Epidermal melanocyte (primary cell): ENCODE measurements at regions not wholly inside any gene's neighbourhood (a gene's known extent, or its start where the extent isn't known, plus 50 kb on each side); places are given as distances from the start of the nearest gene placed in this dataset.
"Not testable (repeated sequence)": the region's sequence is repeated elsewhere in the genome, so short reads cannot be mapped to it uniquely, and the experiment has no call there.

Experiments
- DNase-seq: peaks from one replicate; pipeline ENCODE4 v3.0.0; 2011; ENCODE audit warnings: low spot score; ENCODE audit not compliant: insufficient read length

DNA sequence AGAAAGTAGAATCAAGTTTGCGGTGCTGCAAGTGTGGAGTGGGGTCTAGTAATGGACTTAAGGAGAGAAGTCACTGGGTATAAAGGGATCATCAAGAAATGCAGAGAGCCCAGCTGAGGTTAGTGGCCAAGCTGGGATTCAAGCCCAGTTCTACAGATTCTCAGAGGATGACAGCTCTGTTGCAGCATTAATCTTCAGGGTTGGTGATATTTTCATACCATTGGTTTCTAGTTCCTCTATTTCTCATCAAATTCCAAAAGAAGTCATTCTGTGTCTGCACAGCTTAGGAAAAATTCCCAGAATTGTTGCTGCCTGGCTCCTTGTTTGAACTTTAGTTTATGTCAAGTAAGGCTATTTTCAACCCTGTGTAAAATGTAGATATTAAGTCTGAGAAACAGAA lies 169.5 kb upstream of the NTF3 start:
- no peak for DNase-seq

DNA sequence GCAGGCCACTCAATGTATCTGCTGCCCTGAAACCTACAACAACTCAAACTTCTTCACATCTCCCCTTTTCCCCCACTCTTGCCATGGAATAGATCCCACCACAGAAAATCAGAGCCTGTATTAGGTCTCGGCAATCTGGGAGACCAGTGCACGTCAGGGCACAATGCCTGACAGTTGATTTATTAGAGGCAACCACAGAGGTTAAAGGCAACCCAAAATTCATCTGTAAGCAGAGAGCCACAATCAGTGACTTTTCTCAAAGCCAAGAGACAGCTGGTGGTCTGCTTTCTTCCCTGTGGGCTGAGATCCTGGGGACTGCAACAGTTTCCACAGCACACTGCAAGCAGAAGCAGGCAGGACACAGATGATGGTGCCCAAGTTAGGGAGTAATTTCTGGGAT lies 169.0 kb upstream of the NTF3 start:
- no peak for DNase-seq

DNA sequence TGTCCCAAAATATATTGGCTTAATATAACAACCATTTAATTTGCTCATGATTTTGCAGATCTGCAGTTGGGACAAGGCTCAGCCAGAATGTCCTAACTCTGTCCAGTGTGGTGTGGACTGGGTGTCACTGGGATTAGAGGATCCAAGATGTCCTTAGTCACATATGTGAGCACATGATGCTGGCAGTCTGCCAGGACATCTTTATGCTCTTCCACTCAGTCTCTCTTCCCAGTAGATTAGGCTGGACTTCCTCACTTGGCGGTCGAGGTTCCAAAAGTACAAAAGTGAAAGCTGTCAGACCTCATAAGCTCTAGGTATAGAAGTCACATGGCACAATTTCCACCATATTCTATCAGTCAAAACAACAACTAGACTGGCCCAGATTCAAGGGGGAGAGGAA lies 167.9 kb upstream of the NTF3 start:
- no peak for DNase-seq

DNA sequence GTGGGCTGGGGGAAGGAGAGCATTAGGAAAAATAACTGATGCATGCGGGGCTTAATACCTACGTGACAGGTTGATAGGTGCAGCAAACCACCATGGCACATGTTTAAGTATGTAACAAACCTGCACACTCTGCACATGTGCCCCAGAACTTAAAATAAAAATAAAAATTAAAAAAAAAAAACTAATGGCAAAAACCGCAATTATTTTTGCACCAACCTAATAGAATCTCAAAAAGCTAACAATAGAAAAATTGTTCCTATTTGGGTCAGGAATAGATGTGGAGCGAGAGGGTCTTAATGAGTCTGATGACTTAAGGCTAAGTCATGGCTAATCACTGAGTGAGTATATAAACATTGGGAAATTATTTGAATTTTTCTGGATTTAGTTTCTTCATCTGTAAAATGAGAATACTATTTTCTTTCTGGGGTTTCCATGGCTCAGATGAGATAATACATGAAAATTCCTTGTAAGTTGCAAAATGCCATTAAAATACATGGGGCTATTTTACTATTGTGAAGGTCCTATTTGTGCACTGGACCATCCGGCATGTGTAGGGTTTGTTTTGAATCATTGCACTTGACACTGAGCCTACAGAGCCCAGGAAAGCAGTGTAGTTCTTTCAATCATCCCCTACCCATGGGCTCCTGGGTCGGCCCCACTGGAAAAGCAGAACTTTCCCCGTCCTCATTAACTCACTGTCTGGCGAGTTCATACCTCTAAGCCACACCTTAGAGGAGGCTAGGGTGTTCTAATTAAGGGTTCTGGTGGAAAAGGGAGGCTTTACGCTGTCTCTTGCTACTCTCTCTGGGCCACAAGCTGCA lies 164.1 kb upstream of the NTF3 start:
- DNase-seq, result no peak

DNA sequence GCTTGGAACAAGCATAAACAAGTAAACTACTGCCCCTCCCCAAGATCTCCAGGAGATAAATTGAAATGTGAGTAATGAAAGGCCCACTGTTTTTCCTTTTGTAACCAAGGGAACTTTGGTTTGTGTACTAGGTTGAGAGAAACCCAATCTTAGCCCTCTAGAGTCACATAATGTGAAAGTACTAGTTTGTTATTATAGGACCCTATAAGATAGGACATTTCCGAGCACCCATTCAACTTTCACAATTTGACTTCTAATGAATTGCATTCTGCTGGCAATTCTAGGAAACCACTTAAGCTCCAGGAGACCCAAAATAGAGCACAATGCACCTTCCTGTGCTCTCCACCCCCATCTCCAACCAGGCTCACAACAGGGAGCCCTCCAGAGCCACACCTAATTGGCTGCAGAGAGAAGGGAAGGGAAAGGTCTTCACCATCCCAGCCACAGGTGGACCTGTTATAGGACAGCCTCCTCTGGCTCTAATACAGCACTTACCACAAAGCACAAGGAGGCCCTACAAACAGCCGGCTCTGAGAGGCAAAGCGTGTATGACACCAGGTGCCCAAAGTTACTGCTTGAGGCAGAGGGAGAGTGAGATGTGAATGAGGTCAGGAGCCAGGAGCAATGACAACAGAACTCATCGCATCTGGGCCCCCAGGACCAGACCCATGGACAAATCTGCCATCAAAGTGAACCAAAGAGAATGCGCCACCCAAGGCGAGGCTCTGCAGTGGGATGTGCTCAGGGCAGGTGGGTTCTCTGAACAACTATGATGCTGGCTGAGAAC lies 163.3 kb upstream of the NTF3 start:
- DNase-seq, result no peak

DNA sequence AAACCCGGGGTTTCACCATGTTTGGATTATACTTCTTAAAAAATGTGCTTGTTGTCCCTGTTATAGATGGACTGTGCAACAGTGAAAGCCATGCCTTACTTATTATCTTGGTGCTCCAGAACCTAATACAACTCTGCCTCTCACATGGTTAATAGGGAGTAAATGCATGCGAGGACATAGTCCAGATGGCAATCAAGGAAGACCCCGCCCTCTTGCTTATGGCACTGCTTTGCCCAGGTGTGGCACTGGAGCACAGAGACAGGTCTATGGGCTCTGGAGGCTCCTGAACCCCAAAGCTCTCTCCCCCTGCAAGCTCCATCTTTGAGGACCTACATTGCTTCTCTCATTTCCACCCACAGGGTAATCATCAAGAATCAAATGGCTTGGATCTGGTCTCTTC lies 162.1 kb upstream of the NTF3 start:
- no peak for DNase-seq

DNA sequence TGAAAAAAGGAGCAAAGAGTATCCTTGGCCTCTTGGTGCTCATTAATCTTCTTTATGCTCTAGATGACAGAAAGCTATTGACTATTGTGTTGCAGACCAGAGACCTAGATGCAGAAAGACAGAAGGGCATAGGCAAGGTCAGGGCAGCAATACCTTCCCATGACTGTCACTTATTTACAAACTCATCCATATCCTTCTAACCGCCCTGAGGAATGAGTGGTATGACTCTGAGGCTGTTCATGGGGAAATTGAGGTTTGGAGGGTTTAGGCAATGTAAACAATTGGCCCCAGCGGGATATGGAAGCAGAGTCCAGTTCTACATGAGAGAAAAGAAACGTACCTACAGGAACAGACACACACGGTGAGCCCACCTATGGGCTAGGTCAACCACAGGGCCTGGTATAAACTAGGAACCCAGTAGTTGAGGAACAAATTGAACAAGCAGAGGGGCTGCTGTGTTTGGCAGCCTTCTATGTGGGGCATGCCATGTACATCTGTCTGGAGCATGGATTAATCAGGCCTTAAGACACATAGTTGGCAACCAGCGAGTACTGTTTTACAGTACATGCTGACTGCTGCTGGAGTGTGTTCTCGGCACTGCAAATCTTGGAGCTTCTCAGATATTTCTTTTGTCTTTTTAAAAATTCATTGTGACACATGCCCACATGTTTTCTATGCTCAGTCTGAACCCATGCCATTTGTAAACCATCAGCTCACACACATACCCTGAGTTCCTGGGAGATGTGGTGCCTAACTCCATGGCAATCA lies 159.7 kb upstream of the NTF3 start:
- DNase-seq, result no peak

DNA sequence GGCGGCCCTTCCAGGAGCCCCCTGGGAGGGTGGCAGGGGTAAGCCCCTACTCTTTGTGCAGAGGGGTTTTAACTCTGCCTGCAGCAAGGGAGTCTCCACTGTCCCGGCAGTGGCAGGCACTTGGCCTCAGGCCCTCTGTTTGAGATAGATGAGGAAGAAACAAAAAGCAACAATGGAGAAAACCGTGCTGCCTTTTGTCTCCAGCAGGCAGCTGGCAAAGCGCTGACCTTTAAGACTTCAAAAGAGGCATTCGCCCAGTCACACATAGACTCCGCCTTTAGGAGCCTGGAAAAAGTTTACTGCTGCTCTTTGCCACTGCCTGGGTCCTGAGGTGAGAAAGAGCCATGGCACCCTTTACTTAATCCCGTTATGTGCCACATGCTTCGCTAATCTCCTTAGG lies 158.2 kb upstream of the NTF3 start:
- no peak for DNase-seq

DNA sequence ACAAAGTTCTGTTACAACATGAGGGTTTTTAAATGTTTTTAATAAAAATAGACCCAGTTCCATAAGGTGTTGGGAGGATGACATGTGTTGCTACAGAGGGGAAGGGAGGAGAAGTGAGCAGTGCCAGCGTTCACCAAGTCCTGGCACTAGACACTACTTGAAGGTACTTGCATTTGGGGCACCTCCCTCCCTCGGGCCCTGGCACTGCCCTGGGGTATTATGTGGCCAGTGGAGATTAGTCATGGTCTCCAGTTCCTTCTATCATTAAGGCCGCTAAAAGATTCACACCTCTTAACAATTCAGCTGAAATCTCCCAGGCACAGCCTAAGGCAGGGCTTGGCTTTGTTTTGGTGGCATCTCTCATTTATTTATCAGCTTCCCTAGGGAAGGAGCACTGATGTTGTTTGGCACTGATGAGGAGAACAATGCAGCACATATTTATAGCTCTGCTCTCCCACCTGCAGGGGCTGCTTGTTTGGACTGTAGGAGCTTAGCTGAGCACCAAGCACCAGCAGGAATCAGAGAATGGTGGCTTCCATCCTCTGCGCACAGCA lies 155.5 kb upstream of the NTF3 start:
- DNase-seq, result no peak

DNA sequence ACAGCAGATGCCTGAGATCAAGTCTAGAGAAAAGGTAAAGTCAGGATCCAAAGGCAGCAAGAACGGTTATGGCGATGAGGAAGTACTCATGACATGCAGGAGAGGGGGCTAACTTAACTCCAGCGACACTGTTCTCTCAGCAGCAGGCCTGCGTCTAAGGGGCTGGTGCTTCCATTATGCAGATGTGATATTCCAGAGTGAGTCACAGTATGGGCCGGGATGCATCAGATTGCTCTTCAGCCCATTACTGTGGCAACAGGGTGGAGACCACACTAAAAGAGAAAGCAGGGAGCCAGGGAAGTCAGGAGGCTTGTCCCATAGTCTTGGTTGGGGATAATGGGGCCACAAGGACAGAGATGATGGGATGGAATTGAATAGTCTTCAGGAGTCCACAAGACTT lies 151.8 kb upstream of the NTF3 start:
- no peak for DNase-seq

DNA sequence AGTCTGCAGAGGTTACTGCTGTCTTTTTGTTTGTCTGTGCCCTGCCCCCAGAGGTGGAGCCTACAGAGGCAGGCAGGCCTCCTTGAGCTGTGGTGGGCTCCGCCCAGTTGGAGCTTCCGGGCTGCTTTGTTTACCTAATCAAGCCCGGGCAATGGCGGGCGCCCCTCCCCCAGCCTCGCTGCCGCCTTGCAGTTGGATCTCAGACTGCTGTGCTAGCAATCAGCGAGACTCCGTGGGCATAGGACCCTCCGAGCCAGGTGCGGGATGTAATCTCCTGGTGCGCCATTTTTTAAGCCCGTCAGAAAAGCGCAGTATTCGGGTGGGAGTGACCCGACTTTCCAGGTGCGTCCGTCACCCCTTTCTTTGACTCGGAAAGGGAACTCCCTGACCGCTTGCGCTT lies 141.5 kb upstream of the NTF3 start:
- not testable (repeated sequence) for DNase-seq

DNA sequence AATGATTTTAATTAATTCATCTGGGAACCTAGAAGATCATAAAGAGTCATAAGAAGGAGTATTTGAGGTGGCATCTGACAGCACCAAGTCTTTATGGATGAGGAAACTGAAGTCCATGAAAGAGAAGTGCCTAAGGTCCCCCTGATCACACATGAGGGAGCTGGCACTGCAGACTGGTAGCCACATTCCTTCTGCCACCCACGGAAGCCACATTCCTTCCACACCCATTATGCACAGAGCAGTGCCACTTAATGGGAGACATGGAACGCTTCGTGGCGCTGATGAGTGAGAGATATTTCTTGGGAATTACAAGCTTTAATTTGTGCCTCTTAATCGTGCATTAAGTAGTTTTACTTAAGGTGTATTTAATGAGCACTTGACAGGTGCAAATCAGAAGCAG lies 139.3 kb upstream of the NTF3 start:
- no peak for DNase-seq

DNA sequence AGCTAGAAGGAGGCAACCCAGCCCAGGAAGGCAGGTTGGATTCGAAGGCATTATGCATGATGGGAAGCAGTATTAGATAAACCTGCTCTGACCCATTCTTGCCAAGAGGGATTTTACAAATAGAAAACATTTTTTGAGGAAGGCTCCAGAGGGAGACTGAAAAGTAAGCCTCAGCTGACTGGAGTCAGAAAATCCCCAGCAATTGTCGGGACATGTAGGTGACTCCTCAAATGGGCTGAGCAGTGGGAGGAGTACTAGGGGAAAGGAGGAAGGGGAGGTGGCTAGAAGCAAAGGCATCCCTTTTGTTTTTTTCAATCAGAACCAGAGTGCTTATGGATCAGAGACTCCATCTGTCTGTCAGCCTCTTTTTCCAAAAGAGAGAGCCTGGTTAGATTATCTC lies 138.1 kb upstream of the NTF3 start:
- no peak for DNase-seq

DNA sequence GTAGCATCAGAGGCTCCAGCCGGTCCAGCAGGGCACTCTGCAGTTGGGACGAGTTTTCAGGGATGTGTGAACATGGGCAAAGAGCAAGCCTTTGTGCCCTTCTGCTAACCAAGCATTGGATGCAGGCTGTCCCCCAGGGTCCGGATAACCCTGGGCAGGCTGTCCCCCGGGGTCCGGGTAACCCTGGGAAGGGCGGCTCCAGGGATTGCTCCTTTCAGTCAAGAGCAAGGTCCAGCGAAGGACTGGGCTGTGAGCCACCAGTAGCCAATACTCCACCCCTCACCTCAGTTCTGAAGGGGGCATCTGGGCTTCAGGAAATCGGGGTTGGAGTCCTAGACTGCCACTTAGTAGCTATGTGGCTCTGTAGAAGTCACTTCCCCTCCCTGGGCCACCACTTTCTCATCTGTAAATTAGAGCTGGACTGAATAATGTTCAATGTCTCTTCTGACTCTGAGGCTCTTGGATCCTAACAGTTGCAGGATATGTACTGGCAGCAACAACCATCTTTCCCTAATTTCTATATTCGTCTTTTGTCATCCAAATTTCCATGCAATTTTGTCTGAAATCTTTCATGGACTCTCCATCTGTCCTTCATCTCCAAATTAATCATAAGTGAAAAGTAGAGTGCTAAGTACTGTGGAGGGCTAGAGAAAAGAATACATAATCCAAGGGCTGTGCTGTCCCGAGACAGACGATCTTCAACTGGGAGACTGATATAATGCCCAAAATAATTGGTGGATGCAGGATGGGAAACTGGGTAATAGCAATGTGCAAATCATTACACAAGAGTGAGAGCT lies 137.4 kb upstream of the NTF3 start:
- no peak for DNase-seq

DNA sequence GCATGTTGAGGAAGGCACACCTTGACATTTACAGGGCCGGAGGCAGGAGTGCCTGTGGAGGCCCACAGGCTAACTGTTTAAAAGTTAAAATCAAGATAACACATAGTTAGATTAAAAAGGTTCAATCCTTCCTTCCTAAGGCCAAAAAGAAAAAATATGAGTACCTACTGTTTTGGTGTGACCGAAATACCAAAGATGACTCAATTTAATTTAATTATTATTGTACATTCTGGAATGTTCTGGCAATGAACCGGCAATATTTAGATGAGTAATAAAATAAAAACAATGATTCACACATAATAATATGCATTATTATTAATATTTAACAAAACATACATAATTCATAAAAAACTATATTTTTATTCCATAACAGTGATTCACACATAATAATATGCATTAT lies 136.8 kb upstream of the NTF3 start:
- no peak for DNase-seq

DNA sequence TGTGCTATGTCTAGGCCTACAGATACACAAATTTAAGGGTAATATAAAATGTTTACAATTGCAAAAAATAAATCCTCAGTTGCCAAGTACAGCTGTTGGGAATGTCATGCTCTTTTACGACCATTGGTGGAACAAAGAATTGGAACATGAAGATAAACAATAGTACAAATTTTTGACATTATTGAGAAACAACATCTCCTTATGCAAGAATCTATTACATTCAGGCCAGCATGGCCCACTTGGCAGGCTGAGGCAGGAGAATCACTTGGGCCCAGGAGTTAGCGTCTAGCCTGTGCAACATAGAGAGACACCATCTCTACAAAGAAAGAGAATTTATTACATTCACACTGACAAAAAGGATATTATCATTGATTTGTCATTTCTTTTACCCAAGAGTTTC lies 135.9 kb upstream of the NTF3 start:
- DNase-seq, result no peak

DNA sequence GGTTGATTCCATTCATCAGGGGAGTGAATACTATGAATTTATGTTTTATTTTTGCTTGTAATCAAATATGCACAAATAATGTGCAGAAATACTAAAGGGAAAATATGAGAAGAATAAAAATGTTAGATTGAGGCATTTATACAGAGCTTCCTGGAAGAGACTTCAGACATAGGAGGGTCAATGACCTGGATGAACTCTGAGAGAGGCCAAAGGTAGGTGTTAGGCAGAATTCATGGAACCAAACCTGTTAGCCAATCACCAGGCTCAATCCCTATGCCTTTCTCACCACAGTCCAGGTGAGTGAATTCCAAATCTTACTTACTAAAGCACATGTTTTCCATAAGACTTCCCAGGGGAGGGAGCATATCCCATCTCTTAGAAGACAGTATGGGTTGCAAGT lies 130.4 kb upstream of the NTF3 start:
- no peak for DNase-seq

DNA sequence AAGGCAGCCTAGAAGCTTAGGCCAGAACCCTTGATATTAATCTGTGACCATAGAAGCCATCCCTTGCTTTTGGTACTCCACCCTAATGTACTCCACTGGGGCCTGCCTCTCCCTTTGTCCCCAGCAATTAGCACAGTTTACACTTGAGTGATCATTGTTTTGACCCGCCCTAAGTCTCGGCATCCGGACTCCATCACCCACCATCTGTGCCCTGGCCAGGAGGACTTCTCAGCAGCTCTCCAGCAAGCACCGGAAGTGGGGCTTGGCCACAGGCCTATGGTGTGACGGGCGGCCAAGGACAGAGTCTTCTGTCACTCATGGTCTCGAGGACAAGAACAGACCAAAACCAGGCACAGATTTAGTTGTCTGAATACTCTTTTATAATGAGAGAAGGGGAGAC lies 126.5 kb upstream of the NTF3 start:
- no peak for DNase-seq

DNA sequence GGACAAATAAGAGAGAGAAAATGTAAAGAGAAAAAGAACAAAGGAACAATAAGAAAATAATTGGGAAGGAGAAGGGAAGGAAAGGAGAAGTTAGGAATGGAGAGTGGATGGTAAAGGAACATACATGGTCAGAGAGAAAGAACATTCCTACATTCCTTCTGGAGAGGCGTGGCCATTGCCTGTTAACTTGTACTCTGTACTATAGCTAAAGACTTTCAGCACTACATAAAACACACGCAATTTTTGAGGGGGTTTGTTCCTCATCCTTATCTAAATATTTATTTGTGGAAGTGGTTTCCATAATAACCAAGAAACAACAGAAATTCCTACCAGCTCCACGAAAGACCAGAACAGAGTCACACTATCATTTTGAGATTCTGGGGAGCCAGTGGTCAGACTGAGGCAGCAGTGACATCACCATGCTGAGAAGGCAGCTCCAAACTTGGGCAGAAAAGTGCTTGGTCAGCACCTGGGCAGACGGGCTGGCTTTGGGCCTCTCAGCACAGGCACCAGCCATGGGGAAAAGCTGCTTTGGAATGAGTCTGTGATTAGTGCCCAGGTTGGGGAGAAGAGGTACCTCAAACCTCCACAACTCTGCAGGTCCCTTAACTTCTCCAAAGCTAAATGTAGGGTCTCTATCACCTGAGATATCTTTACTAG lies 125.9 kb upstream of the NTF3 start:
- no peak for DNase-seq

DNA sequence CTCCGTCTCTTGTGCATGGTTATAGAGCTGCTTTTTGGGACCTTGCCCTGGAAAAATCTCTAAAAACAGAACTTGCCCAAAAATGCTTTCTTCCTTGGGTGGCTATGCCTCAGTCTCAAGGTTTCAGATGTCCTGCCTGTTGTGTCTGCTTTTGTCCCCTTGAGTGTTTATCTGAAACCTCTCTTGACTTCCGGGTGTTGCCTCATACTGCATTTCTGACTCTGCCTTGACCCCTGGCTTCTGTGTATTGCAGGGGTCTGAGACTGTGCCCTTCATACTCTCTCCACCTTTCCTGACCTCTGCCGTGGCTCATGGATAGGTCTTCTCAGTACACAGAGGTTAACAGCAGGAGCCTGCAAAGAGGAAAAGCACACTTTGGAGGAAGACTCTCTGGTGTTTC lies 124.8 kb upstream of the NTF3 start:
- no peak for DNase-seq

DNA sequence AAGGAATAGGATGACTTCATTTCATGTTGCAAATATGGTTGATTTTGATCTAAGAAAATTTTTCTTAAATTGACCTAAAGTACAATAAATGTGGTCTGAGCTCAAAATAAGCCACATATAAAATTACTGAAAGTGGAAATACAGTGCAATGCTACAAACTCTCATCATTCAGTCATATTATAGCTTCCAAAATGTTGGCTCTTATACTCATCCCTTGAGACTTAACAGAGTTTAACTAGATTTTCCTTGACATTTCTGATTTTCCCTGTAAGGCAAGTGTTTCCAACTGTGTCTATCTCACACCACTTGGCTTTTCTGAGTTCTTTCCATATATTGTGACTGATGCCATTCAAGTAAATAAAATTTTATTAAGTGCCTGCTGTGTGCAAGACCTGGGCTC lies 123.7 kb upstream of the NTF3 start:
- DNase-seq, result no peak
